SW 1271 (cell line): ENCODE measurements at regions not wholly inside any gene's neighbourhood (a gene's known extent, or its start where the extent isn't known, plus 50 kb on each side); places are given as distances from the start of the nearest gene placed in this dataset.
"Not testable (repeated sequence)": the region's sequence is repeated elsewhere in the genome, so short reads cannot be mapped to it uniquely, and the experiment has no call there.

Experiments
- DNase-seq, 2 experiments: peaks; one replicate each; lab custom pipeline; 2025; lab: John Stamatoyannopoulos, UW

DNA sequence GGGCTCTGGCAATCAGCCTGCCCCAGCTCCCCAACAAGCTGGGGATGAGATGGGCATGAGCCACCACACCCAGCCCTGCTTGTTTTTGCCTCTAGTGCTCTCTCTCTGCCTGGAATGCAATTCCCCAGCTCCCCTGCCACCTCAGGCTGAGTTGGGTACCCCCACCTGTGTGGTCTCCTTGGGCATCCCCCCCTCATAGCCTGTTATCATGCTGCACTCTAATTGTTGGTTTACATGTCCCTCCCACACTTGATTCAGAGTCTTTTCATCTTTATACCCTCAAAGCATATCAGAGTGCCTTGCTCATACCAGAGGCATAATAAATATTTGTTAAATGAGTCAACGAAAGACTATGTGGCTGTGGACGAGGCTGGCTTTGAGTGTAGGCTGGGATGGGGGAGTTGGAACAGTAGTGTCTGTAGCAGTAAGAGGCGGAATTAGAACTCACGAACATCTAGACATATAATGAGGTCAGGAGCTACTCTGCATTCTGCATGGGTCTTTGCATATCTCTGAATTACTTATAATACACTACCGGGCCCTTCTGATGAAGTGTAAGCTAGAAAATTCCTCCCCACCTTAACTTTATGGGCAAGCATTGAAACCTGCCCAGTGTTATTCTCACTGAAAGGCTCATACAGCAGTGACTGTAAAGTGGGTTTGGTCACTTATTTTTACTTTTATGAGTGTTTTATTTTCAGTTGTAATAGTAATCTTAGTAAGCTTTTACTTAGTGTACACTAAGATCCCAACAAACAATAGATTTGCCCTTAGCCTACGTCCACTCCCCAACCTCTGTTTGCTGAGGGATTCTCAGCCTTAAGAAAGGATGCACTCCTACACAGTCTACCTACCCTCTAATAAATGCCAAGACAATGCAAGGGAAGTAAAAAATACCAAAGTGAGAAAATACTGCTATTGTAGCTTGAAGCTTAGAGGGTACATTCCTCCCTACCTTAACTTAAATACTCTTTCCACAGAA is 58.7 kb downstream of the EDN1 start:
- DNase-seq, result peak; percentile 58 to 84

DNA sequence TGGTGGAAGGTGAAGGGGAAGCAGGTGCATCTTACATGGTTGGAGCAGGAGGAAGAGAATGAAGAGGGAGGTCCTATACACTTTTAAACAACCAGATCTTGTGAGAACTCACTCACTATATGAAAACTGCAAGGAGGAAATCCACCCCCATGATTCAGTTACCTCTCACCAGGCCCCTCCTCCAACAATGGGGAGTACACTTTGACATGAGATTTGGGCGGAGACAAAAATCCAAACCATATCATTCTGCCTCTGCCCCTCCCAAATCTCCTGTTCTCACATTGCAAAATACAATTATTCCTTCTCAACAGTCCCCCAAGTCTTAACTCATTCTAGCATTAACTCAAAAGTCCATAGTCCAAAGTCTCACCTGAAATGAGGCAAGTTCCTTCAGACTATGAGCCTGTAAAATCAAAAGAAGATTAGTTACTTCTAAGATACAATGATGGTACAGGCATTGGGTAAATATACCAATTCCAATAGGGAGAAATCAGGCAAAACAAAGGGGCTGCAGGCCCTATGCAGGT is 60.5 kb downstream of the EDN1 start:
- no peak for DNase-seq

DNA sequence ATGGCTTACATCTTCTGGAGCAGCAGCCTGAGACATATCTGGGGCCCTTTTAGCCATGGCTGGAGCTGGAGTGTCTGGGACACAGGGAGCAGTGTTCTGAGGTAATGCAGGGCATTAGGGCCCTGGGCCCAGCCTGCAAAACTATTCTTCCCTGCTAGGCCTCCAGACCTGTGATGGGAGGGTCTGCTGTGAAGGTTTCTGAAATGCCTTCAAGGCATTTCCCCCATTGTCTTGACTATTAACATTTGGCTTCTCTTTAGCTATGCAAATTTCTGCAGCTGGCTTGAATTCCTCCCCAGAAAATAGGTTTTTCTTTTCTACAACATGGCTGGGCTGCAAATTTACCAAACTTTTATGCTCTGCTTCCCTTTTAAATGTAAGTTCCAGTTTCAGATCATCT is 61.5 kb downstream of the EDN1 start:
- DNase-seq, result no peak

DNA sequence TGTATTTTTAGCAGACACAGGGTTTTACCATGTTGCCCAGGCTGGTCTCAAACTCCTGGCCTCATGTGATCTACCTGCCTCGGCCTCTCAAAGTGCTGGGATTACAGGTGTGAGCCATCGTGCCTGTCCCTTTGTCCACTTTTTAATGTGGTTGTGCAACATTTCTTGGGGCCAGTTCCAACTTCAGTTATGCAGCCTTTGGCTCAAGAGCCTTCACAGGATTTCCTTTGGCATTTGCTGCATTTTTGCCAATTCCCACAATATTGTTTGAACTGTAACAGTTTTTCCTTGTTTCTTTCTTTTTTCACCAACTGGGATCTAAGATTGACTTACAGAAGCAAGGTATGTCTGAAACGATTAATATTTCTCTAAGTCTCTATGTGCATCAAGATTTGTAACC is 63.6 kb downstream of the EDN1 start:
- no peak for DNase-seq

DNA sequence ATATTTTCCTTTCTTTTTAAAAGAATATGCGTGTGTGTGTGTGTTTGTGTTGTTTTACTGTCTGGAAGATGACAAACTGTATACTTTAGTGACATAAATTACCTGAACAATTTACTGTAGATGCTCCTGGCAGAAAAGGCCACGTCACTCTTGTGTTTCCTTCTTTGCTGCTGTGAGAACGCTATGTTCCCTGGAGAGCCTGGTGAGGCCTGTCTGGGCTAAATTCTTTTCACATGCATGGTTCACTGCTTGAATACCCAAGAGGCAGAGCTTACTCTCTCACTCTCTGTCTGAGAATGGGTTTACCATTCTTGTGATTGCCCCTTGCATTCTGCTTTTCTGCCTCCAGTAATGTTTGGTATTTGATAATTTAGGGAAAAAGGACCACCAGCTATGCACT is 64.3 kb downstream of the EDN1 start:
- DNase-seq, result no peak

DNA sequence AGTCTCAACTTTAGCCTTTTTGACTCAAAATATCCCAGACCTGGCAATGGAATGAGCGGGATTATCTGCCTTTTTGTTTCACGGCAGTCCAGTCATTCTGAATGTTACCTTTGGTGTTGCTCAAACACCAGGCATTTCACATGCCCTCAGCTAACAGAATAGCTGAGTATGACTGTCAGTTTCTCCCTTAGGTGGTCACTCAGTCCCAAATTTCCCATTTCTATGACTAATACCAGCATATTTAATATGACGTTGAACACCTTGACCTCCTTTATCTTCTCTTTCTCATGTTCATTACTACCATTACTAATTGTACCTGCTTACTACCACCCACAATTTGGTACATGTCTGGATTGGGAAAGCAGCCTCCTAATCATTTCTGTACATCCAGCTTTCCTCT is 65.2 kb downstream of the EDN1 start:
- no peak for DNase-seq

DNA sequence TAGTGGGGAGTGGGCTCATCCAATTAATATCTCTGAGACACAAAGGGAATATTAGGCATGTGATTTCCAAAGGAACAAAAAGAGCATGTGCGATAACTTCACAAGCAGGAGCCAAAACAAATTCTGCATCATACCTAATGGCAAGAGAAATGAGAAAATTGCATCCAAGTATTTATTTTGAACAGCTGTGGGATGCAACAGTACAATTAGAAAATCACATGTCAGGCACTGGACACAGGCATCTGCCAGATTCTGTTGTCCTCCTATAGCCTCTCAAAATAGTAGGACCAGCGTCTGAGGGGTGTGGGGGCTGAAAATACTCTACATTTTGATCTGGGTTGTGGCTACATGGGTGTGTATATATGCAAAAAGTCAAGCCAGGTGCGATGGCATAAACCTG is 66.3 kb downstream of the EDN1 start:
- DNase-seq, result no peak

DNA sequence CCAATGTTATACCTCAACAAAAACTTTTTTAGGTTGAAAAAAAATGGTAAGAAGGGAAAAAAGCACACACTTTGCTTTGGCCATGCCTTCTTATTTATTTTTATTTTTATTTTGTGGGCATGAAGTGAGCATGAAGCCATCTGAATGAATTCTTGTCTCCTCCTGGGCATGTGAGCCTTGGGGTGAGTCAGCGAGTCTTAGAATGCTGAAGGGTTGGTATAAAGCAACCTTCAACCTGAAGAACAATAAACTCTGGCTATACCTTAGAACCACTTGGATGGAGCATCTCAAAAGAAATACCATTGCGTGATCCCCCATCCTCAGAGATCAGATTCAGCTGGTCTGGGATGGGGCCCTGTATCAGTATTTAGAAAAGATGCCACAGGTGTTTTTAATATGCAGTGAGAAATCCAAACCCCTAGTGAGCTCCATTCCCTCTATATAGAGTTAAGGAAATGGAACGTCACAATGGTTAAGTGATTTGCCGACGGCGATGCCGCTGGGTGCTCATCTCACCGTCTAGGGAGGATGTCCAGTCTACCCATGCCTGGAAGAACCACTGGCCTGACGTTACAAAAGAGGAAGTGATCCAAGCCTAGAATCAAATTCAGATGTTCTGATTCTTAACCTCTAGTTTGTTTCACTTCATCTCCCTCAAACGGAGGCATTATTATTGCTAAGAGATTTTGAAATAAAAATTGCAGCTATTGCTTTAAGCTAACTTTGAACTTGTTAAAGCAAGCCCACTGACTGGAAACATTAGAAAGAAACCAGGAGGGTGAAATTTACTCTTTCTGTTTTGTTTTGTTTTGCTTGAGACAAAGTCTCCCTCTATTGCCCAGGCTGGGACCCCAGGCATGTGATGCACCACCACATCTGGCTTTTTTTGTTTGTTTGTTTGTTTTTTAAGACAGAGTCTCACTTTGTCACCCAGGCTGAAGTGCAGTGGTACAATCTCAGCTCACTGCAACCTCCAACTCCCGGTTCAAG is 67.1 kb downstream of the EDN1 start:
- DNase-seq, result no peak

DNA sequence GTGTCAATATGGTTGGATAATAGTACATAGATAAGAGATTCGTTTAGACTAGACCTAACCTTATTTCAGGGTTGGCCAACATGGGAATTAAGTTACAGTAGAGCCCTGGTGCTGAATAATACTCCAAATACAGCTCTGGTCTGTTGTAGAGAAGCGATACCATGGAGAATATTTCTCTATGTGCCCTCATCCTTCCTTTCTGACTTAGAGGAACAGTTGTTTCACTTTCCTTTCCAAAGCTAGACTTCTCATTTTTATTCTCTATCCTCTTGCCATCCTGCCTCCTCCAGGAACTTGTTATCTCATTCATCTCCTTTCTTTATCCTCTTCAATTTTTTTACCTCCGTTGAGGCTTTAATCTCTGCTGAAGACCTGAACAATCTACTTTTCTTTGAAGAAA is 68.9 kb downstream of the EDN1 start:
- DNase-seq, result no peak

DNA sequence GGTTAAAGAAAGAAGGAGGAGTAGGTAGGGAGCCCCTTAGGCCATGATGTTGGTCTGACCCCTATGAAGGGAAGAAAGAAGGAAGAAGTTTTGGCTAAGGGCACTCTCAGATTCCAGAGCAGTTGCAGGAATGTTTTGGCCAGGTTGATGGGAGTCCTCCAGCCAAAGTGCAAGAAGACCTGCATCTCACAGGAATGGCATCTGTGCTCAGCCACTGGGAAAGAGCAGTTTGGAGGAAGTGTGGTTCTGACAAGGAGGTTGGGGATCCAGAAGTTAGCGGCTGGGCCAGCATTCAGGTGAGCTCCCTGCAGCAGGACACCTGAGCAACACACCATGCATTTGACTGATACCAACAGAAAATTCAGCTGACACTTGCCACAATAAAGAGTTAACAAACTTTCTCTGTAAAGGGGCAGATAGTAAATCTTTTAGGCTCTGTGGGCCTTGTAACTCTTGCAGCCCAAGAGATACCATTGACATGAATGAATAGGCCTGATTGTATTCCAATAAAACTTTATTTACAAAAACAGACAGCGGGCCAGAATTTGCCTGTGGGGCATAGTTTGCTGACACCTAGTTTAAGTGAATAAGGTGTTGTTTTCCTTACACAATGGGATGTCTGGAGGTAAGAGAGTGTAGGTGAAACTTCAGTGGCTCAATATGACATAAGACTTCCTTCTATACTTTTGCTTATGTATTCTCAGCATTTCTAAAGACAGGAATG is 71.0 kb downstream of the EDN1 start:
- DNase-seq, result no peak

DNA sequence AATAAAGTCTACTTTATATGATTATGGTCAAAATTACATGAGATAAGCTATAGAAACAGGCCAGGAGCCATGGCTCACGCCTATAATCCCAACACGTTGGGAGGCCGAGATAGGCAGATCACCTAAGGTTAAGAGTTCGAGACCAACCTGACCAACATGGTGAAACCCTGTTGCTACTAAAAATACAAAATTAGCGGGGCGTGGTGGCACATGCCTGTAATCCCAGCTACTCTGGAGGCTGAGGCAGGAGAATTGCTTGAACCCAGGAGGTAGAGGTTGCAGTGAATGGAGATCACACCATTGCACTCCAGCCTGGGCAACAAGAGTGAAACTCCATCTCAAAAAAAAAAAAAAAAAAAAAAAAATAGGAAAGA is 73.1 kb downstream of the EDN1 start:
- not testable (repeated sequence) for DNase-seq

DNA sequence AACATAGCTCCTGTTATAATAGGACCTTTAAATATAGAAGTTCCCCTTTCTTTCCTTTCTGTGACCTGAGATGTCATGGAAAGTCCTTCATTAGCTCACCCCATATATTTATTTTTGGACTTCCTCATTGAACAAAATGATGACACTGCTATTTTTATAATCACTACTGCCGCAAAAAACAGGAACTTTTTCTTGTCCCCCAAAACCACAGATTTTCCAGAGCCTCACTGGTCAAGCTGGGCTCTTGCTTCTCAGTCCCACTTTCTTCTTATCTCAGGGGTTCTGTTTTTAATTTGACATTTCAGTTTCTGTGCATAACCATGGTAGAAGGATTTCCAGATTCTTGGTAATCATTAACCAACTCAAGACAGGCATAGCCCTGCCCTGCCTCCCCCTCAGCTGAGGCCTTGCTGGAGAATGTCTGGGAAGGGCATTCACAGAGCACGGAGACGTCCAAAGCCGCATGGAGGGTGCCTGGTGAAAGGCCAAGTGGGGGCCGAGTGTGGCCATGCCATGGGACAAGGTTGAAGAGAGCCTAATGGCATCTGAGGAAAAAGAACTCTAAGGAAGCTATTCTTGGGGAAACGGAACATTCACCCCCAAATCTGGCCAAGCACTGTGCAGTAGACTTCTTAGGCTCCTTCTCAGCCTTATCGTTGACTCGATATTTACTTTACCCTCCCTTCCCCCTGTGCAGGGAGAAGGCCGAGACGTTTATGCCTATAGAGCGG is 73.7 kb downstream of the EDN1 start:
- no peak for DNase-seq

DNA sequence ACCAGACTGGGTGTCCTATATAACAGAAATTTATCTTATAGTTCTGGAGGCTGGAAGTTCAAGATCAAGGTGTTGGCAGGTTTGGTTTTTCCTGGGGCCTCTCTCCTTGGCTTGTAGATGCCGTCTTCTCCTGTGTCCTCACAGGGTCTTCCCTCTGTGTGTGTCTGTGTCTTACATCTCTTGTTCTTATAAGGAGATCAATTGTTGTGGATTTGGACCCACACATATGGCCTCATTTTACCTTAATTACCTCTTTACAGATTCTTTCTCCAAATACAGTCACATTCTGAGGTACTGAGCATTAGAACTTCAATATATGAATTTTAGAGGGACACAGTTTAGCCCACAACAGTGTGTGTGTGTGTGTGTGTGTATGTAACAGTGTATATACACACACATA is 74.5 kb downstream of the EDN1 start:
- no peak for DNase-seq

DNA sequence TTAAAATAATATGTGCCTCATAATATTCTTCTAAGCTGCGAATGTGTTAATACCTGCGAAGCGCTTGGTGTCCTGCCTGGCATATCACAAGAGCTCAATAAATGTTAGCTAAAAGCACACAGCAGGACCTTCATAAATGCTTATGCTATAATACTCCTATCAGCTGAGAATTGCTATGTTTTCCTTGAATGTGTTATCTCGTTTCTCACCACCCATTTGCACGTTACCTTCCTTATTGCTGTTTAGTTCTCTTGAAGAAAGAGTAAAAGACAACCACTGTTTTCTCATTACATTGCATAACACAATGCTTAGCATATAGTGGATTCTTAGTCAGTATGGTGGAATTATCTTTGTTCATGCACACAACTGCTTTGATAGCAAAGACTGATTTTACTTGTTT is 76.6 kb downstream of the EDN1 start:
- DNase-seq, result no peak

DNA sequence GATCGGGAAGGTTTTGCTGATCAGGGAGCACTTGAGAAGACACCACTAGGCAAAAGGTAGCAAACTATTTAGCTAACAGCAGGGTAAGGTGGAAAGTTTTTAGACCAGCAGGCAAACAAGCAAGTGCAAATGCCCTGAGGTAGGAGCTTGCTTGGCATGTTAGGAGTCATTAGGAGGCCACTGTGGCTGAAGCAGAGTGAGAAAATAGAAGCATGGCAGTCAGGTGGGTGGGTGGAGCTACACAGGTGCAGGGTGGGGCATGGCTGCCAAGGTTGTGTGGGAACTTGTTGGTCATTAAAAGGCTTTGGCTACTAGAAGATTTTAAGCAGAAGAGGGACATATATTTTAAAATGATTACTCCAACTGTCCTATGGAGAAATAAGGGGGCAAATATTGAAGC is 77.3 kb downstream of the EDN1 start:
- DNase-seq, result no peak

DNA sequence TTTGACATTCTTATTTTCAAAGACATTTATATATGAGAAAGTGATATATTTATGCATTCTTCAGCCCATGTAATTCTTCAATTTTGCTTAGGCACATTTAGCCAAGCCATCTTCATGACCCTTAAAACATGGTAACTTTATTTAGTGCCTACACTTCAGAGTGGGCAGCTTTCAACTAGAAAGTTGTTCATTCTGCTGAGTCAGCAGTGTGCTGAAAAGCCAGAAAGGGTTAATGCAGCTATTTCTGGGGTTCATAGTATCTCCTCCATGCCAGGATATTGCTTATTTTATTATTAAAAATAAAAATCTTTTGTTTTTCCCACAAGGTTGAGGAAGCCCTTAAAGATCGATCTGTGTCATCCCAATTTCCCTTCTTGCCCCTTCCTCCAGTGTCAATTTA is 79.2 kb downstream of the EDN1 start:
- DNase-seq, result no peak

DNA sequence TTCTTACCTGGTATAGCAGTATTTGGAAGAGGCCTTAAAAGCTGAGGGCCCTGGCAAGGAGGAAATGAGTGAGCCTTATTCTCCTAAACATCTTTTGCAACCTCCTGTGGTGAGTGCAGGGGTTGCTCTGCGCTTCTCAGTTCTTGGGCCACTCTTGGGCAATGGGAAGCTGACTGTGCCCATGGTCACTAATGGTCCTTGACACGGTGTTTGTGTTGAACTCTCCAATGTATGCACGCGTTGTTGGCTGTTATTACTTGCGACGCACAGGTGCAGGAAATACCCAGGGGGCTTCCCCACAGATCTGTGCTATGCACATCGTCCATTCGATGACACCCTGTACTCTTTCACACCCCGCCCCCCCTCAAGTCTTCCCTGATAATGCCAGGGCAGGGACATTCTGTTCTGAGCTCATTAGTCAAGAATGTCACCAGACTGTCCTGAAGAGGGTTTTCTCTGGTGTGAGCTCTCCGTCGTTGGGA is 79.7 kb downstream of the EDN1 start:
- DNase-seq, result no peak

DNA sequence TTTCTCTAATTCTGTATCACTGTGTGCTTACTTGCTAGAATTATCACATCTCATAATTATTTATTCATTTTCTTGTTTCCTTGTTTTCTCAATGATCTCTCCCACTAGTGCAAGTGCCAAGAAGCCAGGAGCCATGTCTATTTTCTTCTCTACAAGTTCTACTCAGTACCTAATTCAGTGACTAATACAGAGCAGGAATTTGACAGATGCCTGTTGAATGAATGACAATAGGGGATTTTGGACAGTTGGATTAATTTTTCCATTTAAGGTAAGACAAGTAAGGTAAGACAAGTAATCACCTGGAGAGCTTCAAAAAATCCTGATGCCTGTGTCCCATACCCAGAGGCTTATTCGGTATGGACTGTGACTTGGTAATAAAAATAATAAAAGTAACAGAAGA is 81.0 kb downstream of the EDN1 start:
- no peak for DNase-seq

DNA sequence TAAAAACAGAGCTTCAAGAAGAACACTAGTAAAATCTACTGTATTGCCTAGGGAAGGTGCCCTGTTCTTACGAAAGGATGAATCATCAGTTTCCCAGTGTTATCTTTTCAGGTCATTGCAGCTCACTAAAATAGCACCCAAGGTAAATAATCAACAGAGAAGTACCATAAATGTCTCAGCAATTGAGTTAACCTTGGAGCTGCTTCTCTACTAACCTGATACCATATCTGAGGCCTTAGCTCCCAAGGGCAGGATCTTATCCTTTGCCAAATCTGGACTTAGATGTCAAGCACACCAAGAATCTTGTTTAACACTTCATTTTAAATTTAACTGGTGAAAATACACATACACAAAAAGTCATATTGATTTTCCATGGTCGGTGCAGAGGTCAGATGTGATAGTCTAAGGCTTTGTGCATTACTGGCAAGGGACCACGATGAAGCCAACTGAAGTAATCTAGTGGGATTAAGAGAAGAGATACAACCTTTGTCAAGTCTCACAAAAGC is 81.5 kb downstream of the EDN1 start:
- DNase-seq, result no peak

DNA sequence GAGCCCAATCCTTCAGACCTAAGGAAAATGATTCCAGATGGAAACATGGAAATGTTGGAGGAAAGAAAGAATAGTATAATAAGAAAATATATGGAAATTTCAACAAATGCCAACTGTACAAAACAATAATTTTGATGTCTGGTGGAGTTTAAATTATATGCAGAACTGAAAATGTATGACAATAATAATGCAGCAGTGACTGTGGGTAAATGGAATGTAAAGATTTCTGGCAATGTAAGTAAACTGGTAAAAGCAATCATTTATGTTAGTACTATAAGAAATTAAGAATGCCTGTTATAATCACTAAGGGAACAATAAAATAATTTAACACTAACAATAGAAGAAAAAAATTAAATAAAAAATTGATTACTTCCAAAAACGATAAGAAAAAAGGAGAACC is 89.0 kb downstream of the EDN1 start:
- DNase-seq, result no peak

DNA sequence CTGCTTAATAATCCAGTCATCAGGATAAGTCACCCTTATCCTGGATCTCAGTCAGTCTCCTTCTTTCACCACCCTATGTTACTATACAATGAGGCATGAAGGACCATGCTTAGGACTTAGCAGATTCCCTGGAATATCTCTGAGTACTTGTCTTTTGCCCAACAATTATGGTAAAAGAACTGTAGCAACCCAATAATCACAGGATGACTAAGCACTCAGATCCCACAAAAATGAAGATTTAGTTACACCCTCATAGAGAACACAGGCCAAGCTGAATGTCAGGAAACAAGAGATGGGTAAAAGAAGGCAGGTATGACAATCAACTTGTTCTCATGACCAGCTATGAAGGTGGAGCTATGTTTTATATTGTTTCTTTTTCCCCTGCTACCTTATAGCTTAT is 91.4 kb downstream of the EDN1 start:
- no peak for DNase-seq
